H1 (cell line): ENCODE measurements at regions not wholly inside any gene's neighbourhood (a gene's known extent, or its start where the extent isn't known, plus 50 kb on each side); places are given as distances from the start of the nearest gene placed in this dataset.

Source experiments
- CTCF ChIA-PET: fragments of 300-600 bp; sonication (Branson Sonifier 250); formaldehyde crosslinking; loops from one replicate; lab custom pipeline; 2021; ENCODE audit not compliant: partially characterized antibody; lab: Charles Lee
- POLR2A ChIA-PET: fragments of 300-600 bp; sonication (Branson Sonifier 250); formaldehyde crosslinking; loops from one replicate; lab custom pipeline; 2021; ENCODE audit warnings: inconsistent platforms; ENCODE audit not compliant: partially characterized antibody; lab: Charles Lee
- DNase-seq, 2 experiments: peaks; one replicate each; pipeline versions ENCODE4 v3.0.0 to v3.0.0-alpha.2; 2010 to 2022; ENCODE audit warnings: low spot score in 2 of 2, low read depth in 1 of 2, mixed read lengths in 1 of 2
- FAIRE-seq: peaks from 2 replicates; lab custom pipeline; 2011; peaks lifted over from hg19 to GRCh38; lab: Jason Lieb, UNC
- H2AFZ ChIP-seq: 2 replicates; pipeline ENCODE4 v1.8.1; 2012; ENCODE audit warnings: low read length, inconsistent platforms
- H2AK5ac ChIP-seq: 2 replicates; pipeline ENCODE4 v1.6.1; 2013; ENCODE audit warnings: low read depth, low read length
- H2BK120ac ChIP-seq: replicated peaks from 2 replicates; pipeline ENCODE3; 2013; ENCODE audit warnings: low read depth, low read length, inconsistent platforms
- H2BK12ac ChIP-seq: 2 replicates; pipeline ENCODE4 v1.6.1; 2013; ENCODE audit warnings: low read depth, low read length
- H2BK15ac ChIP-seq: 2 replicates; pipeline ENCODE4 v1.6.1; 2013; ENCODE audit warnings: low read length
- H2BK20ac ChIP-seq: 2 replicates; pipeline ENCODE4 v1.6.1; 2013; ENCODE audit warnings: low read length
- H2BK5ac ChIP-seq: 2 replicates; pipeline ENCODE4 v1.6.1; 2013; ENCODE audit warnings: low read depth, low read length
- H3K14ac ChIP-seq: 2 replicates; pipeline ENCODE4 v1.6.1; 2013; ENCODE audit warnings: inconsistent platforms; ENCODE audit not compliant: insufficient read length
- H3K18ac ChIP-seq: 2 replicates; pipeline ENCODE4 v1.6.1; 2013; ENCODE audit warnings: low read length; ENCODE audit errors: extremely low read depth
- H3K23ac ChIP-seq: 2 replicates; pipeline ENCODE4 v1.6.1; 2013; ENCODE audit warnings: inconsistent platforms; ENCODE audit not compliant: insufficient read length
- H3K23me2 ChIP-seq: 2 replicates; pipeline ENCODE4 v1.6.1; 2013; ENCODE audit warnings: low read depth, low read length
- H3K27ac ChIP-seq: 2 replicates; pipeline ENCODE4 v1.6.1; 2011; ENCODE audit warnings: low read depth, low read length, inconsistent platforms
- H3K27me3 ChIP-seq, 4 experiments: replicated peaks in 1 of 4; 1 replicate in 1 of 4; 2 replicates in 3 of 4; pipeline versions ENCODE4 v1.6.1 to v1.8.1; 2011 to 2013; ENCODE audit warnings: low read length in 3 of 4, mild to moderate bottlenecking in 3 of 4, inconsistent platforms in 2 of 4, mixed read lengths in 2 of 4, moderate library complexity in 1 of 4; ENCODE audit not compliant: control insufficient read depth in 3 of 4, insufficient read depth in 3 of 4; ENCODE audit errors: extremely low read depth in 1 of 4
- H3K36me3 ChIP-seq, 4 experiments: 2 replicates each; pipeline versions ENCODE4 v1.6.1 to v1.8.1; 2011 to 2013; ENCODE audit warnings: mild to moderate bottlenecking in 4 of 4, low read length in 3 of 4, moderate library complexity in 2 of 4, control low read depth in 1 of 4, inconsistent platforms in 1 of 4; ENCODE audit not compliant: insufficient read depth in 4 of 4, control insufficient read depth in 2 of 4
- H3K4ac ChIP-seq: replicated peaks from 2 replicates; pipeline ENCODE3; 2013; ENCODE audit warnings: low read length, low read depth, mixed read lengths, inconsistent platforms; ENCODE audit not compliant: insufficient read length
- H3K4me1 ChIP-seq, 4 experiments: replicated peaks in 1 of 4; 1 replicate in 1 of 4; 2 replicates in 3 of 4; pipeline versions ENCODE4 v1.6.1 to v1.8.1; 2011 to 2013; ENCODE audit warnings: low read length in 3 of 4, inconsistent platforms in 2 of 4, mixed read lengths in 1 of 4; ENCODE audit not compliant: insufficient read depth in 4 of 4, control insufficient read depth in 3 of 4
- H3K4me2 ChIP-seq, 2 experiments: 2 replicates each; pipeline versions ENCODE4 v1.6.1 to v1.8.1; 2011 to 2013; ENCODE audit warnings: low read depth in 2 of 2, low read length in 2 of 2, control low read depth in 1 of 2, inconsistent platforms in 1 of 2, mild to moderate bottlenecking in 1 of 2; ENCODE audit not compliant: insufficient read depth in 1 of 2
- H3K4me3 ChIP-seq, 4 experiments: fragments of 200-600, 300-600 bp in 1 of 4; sonication (generic), shearing (Covaris generic), sonication (Bioruptor Twin) in 1 of 4; 2 replicates each; pipeline versions ENCODE4 v1.5.1 to v1.8.1; 2011 to 2016; ENCODE audit warnings: low read length in 4 of 4, low read depth in 3 of 4, control low read depth in 2 of 4, inconsistent platforms in 2 of 4, mild to moderate bottlenecking in 2 of 4, mixed read lengths in 1 of 4, moderate library complexity in 1 of 4; ENCODE audit not compliant: insufficient read depth in 2 of 4; ENCODE audit errors: extremely low read depth in 1 of 4
- H3K56ac ChIP-seq: replicated peaks from 2 replicates; pipeline ENCODE3; 2013; ENCODE audit warnings: low read depth, mild to moderate bottlenecking, mixed read lengths, low read length, inconsistent platforms; ENCODE audit not compliant: insufficient read length
- H3K79me1 ChIP-seq: 2 replicates; pipeline ENCODE4 v1.6.1; 2013; ENCODE audit warnings: low read depth, low read length, control low read depth
- H3K79me2 ChIP-seq, 2 experiments: 2 replicates each; pipeline versions ENCODE4 v1.6.1 to v1.8.1; 2012 to 2013; ENCODE audit warnings: low read length in 2 of 2, mild to moderate bottlenecking in 2 of 2, inconsistent platforms in 1 of 2; ENCODE audit not compliant: insufficient read depth in 2 of 2, control insufficient read depth in 1 of 2
- H3K9ac ChIP-seq, 4 experiments: replicated peaks in 1 of 4; 1 replicate in 1 of 4; 2 replicates in 3 of 4; pipeline versions ENCODE4 v1.6.1 to v1.8.1; 2011 to 2013; ENCODE audit warnings: low read depth in 3 of 4, low read length in 3 of 4, control low read depth in 2 of 4, mild to moderate bottlenecking in 2 of 4, moderate library complexity in 2 of 4, inconsistent platforms in 1 of 4; ENCODE audit errors: extremely low read depth in 1 of 4
- H3K9me3 ChIP-seq, 2 experiments: 2 replicates each; pipeline versions ENCODE4 v1.6.1 to v1.8.1; 2012 to 2013; ENCODE audit warnings: mild to moderate bottlenecking in 2 of 2, moderate library complexity in 2 of 2, control low read depth in 1 of 2, inconsistent platforms in 1 of 2, low read depth in 1 of 2, low read length in 1 of 2, mixed read lengths in 1 of 2; ENCODE audit not compliant: insufficient read depth in 2 of 2
- H4K20me1 ChIP-seq, 2 experiments: replicated peaks in 1 of 2; 2 replicates each; pipeline versions ENCODE3 to v1.8.1; 2011 to 2013; ENCODE audit warnings: inconsistent platforms in 2 of 2, low read length in 2 of 2, mild to moderate bottlenecking in 1 of 2; ENCODE audit not compliant: insufficient read depth in 2 of 2, control insufficient read depth in 1 of 2
- H4K5ac ChIP-seq: 2 replicates; pipeline ENCODE4 v1.6.1; 2013; ENCODE audit warnings: low read length, low read depth, mixed read lengths, inconsistent platforms; ENCODE audit not compliant: insufficient read length
- H4K8ac ChIP-seq: 2 replicates; pipeline ENCODE4 v1.8.0; 2013; ENCODE audit warnings: mild to moderate bottlenecking, moderate library complexity, low read length, inconsistent platforms; ENCODE audit not compliant: insufficient read depth; ENCODE audit errors: extremely low read depth
- H4K91ac ChIP-seq: replicated peaks from 2 replicates; pipeline ENCODE3; 2013; ENCODE audit warnings: low read length, mixed read lengths, inconsistent platforms; ENCODE audit not compliant: insufficient read length
- ASH2L ChIP-seq: fragments of 200-600, 300-600 bp; sonication (generic); IDR thresholded peaks from one replicate; pipeline ENCODE4 v1.7.1; 2017; ENCODE audit warnings: low read length
- BACH1 ChIP-seq: IDR thresholded peaks from 2 replicates; pipeline ENCODE4 v1.6.1; 2012; ENCODE audit warnings: low read length, improper control_type of control experiment
- BCL11A ChIP-seq, 2 experiments: IDR thresholded peaks; one replicate each; pipeline ENCODE4 v1.6.1; 2011; ENCODE audit warnings: low read depth in 2 of 2, low read length in 2 of 2, mild to moderate bottlenecking in 2 of 2
- CTBP2 ChIP-seq: IDR thresholded peaks from 2 replicates; pipeline ENCODE4 v1.7.0; 2011; ENCODE audit warnings: borderline replicate concordance, mild to moderate bottlenecking, moderate library complexity, mixed read lengths, low read length; ENCODE audit not compliant: insufficient read depth, insufficient read length
- EZH2 ChIP-seq: fragments of 200-600 bp; sonication (generic); IDR thresholded peaks from 2 replicates; pipeline ENCODE4 v1.7.1; 2012; ENCODE audit warnings: low read depth, mild to moderate bottlenecking, moderate library complexity, low read length, inconsistent platforms; ENCODE audit not compliant: severe bottlenecking
- GTF2F1 ChIP-seq: IDR thresholded peaks from 2 replicates; pipeline ENCODE4 v1.6.1; 2012; ENCODE audit warnings: low read depth, low read length, improper control_type of control experiment, borderline replicate concordance
- KDM1A ChIP-seq: fragments of 200-600, 300-600 bp; sonication (generic); IDR thresholded peaks from 2 replicates; pipeline ENCODE4 v1.7.1; 2016; ENCODE audit warnings: mild to moderate bottlenecking, low read length, borderline replicate concordance
- KDM4A ChIP-seq: IDR thresholded peaks from one replicate; pipeline ENCODE4 v1.7.1; 2012; ENCODE audit warnings: low read depth, mild to moderate bottlenecking, moderate library complexity, low read length, inconsistent platforms; ENCODE audit not compliant: severe bottlenecking
- SUZ12 ChIP-seq: fragments of 200-600 bp; sonication (generic); IDR thresholded peaks from 2 replicates; pipeline ENCODE4 v1.6.1; 2012; ENCODE audit warnings: mild to moderate bottlenecking, inconsistent platforms, low read length, moderate library complexity, mixed read lengths
- TBP ChIP-seq: IDR thresholded peaks from 2 replicates; pipeline ENCODE4 v1.6.1; 2011; ENCODE audit warnings: low read depth, low read length, improper control_type of control experiment
- ZNF274 ChIP-seq: IDR thresholded peaks from 2 replicates; pipeline ENCODE4 v1.7.0; 2012; ENCODE audit warnings: low read length, borderline replicate concordance; ENCODE audit errors: extremely low read depth
- TF ChIP-seq, protein P1 (sequence below): IDR thresholded peaks from 2 replicates; pipeline ENCODE4 v1.6.1; 2012; ENCODE audit warnings: low read length, inconsistent platforms

DNA sequence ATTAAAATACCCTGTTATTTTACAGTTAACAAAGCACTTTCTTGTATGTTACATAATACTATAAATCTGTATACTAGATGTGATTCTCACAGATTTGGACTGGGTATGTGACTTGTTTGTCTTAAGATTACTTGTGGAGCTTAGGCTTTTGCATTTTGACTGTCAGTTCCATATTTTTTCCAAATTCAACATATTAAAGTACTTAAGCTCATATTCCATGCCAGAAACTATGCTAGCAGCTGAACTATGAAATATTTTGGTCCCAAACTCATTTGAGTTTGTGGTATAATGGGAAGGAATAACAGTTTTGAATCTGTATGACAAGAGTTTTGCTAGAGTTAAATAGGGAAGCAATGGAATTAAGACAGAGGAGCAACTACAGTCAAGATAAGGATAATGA, 841.4 kb downstream of the JRKL start:
- no peaks in the 10 kb centered on the region for H3K23me2 ChIP-seq
- POLR2A ChIA-PET: no interaction called here
- CTCF ChIA-PET: no interaction called here
- H3K79me2 ChIP-seq: no peaks in the 10 kb centered on the region
- no peak overlapping the region for H3K14ac ChIP-seq
- no peaks in the 10 kb centered on the region for H3K79me1 ChIP-seq
- H3K9me3 ChIP-seq: no peaks in the 10 kb centered on the region
- H3K27me3 ChIP-seq: no peaks in the 10 kb centered on the region
- no peaks in the 10 kb centered on the region for H3K4me1 ChIP-seq
- DNase-seq (no peak), FAIRE-seq (no peak)
- H4K8ac ChIP-seq: no peak overlapping the region
- H2BK20ac ChIP-seq: no peak overlapping the region
- H2BK5ac ChIP-seq: no peak overlapping the region
- no peak overlapping the region for H4K91ac ChIP-seq
- H2AFZ ChIP-seq: no peak overlapping the region
- no peaks in the 10 kb centered on the region for H4K20me1 ChIP-seq
- no peak overlapping the region for H3K4me2 ChIP-seq
- H2BK120ac ChIP-seq: no peak overlapping the region
- H2BK15ac ChIP-seq: no peak overlapping the region
- H3K18ac ChIP-seq: no peak overlapping the region
- no peak overlapping the region for H3K23ac ChIP-seq
- no peak overlapping the region for H4K5ac ChIP-seq
- no peak overlapping the region for H2BK12ac ChIP-seq
- H3K36me3 ChIP-seq: no peaks in the 10 kb centered on the region
- TF ChIP-seq ASH2L (no peak), BCL11A (IDR thresholded peaks at IDR 0.05; ENCODE audit: low read depth in 2 of 2, low read length in 2 of 2) (no peak), BACH1 (no peak), TBP (no peak), GTF2F1 (no peak), KDM4A (no peak), CTBP2 (no peak), EZH2 (no peak), KDM1A (no peak), SUZ12 (no peak), ZNF274 (no peak)
- TF ChIP-seq, protein P1, sequence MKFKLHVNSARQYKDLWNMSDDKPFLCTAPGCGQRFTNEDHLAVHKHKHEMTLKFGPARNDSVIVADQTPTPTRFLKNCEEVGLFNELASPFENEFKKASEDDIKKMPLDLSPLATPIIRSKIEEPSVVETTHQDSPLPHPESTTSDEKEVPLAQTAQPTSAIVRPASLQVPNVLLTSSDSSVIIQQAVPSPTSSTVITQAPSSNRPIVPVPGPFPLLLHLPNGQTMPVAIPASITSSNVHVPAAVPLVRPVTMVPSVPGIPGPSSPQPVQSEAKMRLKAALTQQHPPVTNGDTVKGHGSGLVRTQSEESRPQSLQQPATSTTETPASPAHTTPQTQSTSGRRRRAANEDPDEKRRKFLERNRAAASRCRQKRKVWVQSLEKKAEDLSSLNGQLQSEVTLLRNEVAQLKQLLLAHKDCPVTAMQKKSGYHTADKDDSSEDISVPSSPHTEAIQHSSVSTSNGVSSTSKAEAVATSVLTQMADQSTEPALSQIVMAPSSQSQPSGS: no peak
- no peak overlapping the region for H3K56ac ChIP-seq
- no peak overlapping the region for H3K27ac ChIP-seq
- no peak overlapping the region for H3K9ac ChIP-seq
- no peak overlapping the region for H3K4me3 ChIP-seq
- no peak overlapping the region for H2AK5ac ChIP-seq
- no peak overlapping the region for H3K4ac ChIP-seq
